SHP77 (cell line): ENCODE measurements at regions not wholly inside any gene's neighbourhood (a gene's known extent, or its start where the extent isn't known, plus 50 kb on each side); places are given as distances from the start of the nearest gene placed in this dataset.

Experiments
- DNase-seq, 2 experiments: peaks; one replicate each; lab custom pipeline; 2025; lab: John Stamatoyannopoulos, UW

- no peak for DNase-seq
Measured at GRCh38 chr4:34709564-34709963, 1534.8 kb downstream of the ARAP2 start.

GRCh38 chr4:34718576-34719245 lies 1525.6 kb downstream of the ARAP2 start:
- no peak for DNase-seq

- DNase-seq = no peak
Measured at GRCh38 chr4:34720571-34720970, 1523.7 kb downstream of the ARAP2 start.

GRCh38 chr4:34721835-34722234 lies 1522.5 kb downstream of the ARAP2 start:
- DNase-seq = no peak

GRCh38 chr4:34723605-34724004 lies 1520.7 kb downstream of the ARAP2 start:
- no peak for DNase-seq

- DNase-seq = no peak
Measured at GRCh38 chr4:34724491-34724890, 1519.8 kb downstream of the ARAP2 start.

GRCh38 chr4:34731070-34731469 lies 1513.2 kb downstream of the ARAP2 start:
- no peak for DNase-seq

- no peak for DNase-seq
Measured at GRCh38 chr4:34732176-34732950, 1512.0 kb downstream of the ARAP2 start.

- no peak for DNase-seq
Measured at GRCh38 chr4:34733185-34733941, 1511.0 kb downstream of the ARAP2 start.

- DNase-seq = peak in 1 of 2 experiments; percentile 6
Measured at GRCh38 chr4:34766935-34767334, 1477.4 kb downstream of the ARAP2 start.

- peak in 1 of 2 experiments; percentile 8 for DNase-seq
Measured at GRCh38 chr4:34767407-34767806, 1476.9 kb downstream of the ARAP2 start.

- no peak for DNase-seq
Measured at GRCh38 chr4:34771632-34772031, 1472.7 kb downstream of the ARAP2 start.

- no peak for DNase-seq
Measured at GRCh38 chr4:34790131-34790530, 1454.2 kb downstream of the ARAP2 start.

GRCh38 chr4:34791209-34791608 lies 1453.1 kb downstream of the ARAP2 start:
- DNase-seq = no peak

- DNase-seq = no peak
Measured at GRCh38 chr4:34800953-34801352, 1443.4 kb downstream of the ARAP2 start.

GRCh38 chr4:34814266-34814665 lies 1430.0 kb downstream of the ARAP2 start:
- DNase-seq = no peak

GRCh38 chr4:34824515-34824914 lies 1419.8 kb downstream of the ARAP2 start:
- DNase-seq = no peak

GRCh38 chr4:34826660-34827059 lies 1417.7 kb downstream of the ARAP2 start:
- DNase-seq = no peak

GRCh38 chr4:34845926-34846325 lies 1398.4 kb downstream of the ARAP2 start:
- DNase-seq = no peak

GRCh38 chr4:34850421-34850820 lies 1393.9 kb downstream of the ARAP2 start:
- no peak for DNase-seq

- DNase-seq = no peak
Measured at GRCh38 chr4:34850968-34851367, 1393.3 kb downstream of the ARAP2 start.

GRCh38 chr4:34851411-34851810 lies 1392.9 kb downstream of the ARAP2 start:
- DNase-seq = no peak

GRCh38 chr4:34854451-34854850 lies 1389.9 kb downstream of the ARAP2 start:
- DNase-seq = no peak
